ENCODE measurements at regions not wholly inside any gene's neighbourhood (a gene's known extent, or its start where the extent isn't known, plus 50 kb on each side); places are given as distances from the start of the nearest gene placed in this dataset.
"Not testable (repeated sequence)": the region's sequence is repeated elsewhere in the genome, so short reads cannot be mapped to it uniquely, and the experiment has no call there.

- DNase-seq = no peak
Measured at GRCh38 chr11:92109466-92109865, 115.2 kb upstream of the FAT3 start.

- DNase-seq = no peak
Measured at GRCh38 chr11:92107331-92107730, 117.3 kb upstream of the FAT3 start.

DNA sequence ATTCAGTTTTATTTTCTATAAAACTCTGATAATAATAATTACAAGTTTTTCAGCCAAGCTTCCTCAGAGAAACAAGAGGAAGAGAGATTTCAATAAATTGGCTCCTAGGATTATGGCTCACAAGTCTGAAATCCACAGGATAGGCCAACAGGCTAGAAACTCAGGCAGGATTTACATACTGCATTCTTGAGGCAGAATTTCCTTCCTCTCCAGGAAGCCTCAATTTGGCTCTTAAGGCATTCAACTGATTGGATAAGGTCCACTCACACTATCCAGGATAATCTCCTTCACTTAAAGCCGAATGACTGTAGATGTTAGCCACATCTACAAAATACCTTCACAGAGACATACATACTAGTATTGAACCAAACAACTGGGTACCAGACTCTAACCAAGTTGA lies 120.3 kb upstream of the FAT3 start:
- no peak for DNase-seq

DNA sequence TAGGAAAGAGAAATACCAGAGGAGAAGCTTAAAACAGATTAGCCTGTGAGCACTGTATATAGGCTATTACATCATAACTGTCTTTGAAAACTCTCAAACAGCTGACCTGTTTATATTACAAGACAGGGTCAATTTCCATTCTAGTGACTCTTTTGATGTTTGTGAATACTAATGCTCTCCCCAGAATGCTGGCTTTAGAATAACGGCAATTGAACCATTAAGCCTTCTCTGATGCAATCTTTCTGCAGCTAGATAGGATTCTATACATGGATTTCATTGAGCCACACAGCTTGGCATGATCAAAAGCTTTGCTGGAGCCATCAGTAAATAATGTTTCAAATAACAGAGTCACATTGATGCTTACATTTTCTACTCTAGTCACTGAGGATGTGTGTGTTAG lies 122.7 kb upstream of the FAT3 start:
- no peak for DNase-seq

DNA sequence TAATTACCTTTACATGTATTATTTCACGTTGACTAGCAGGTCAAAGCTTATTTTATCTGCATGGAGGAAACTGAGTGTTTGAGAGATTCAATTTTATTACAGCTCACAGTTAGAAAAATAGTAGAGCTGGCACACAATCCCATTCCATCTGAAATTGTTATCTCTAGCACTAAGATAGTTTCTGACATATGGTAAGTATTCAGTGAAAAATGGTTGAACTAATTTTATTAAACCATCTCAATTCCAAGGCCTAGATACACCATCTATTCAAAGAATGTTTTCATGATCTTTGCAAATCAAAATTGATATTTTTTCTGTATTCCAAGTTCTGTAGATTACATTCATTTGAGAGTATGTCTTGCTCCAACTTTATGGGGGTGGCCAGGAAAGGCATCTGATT lies 125.4 kb upstream of the FAT3 start:
- DNase-seq = no peak

- DNase-seq = no peak
Measured at GRCh38 chr11:92098172-92098571, 126.4 kb upstream of the FAT3 start.

- DNase-seq = no peak
Measured at GRCh38 chr11:92087725-92088537, 136.7 kb upstream of the FAT3 start.

- no peak for DNase-seq
Measured at GRCh38 chr11:92083123-92083522, 141.5 kb upstream of the FAT3 start.

DNA sequence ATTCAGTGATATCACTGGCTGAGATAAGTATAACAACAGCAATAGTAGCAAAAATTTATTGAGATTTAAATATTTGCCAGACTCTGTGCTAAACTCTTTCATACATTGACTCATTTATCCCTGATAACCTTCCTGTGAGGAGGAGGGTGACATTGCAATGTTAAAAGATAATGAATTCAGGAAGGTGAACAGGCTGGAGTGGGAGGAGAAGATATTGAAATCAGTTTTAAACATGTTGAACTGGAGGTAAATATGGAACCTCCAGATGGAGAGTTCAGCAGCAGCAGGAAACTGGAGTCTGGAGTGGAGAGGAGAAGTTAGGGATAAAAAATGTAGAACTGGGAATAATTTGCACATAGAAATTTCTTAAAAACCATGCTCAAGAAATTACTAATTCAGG lies 142.0 kb upstream of the FAT3 start:
- DNase-seq = no peak

DNA sequence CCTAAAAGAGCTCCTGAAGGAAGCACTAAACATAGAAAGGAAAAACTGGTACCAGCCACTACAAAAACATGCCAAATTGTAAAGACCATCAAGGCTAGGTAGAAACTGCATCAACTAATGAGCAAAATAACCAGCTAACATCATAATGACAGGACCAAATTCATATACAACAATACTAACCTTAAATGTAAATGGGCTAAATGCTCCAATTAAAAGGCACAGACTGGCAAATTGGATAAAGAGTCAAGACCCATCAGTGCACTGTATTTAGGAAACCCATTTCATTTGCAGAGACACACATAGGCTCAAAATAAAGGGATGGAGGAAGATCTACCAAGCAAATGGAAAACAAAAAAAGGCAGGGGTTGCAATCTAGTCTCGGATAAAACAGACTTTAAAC lies 150.1 kb upstream of the FAT3 start:
- DNase-seq = not testable (repeated sequence)

DNA sequence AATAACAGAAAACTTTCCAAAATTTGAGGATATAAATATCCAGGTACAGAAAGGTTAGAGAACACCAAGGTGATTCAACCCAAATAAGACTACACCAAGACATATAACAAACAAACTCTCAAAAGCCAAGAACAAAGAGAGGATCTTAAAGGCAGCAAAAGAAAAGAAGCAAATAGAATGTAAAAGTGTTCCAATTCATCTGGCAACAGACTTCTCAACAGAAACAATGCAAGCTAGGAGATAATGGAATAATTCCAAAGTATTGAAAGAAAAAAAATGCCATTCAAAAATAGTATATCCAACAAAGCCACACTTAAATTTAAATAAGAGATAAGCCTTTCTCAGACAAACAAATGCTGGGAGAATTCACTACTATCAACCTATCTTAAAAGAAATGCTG lies 153.0 kb upstream of the FAT3 start:
- no peak for DNase-seq

GRCh38 chr11:92070026-92070889 lies 154.4 kb upstream of the FAT3 start:
- no peak for DNase-seq

- no peak for DNase-seq
Measured at GRCh38 chr11:92067016-92067415, 157.6 kb upstream of the FAT3 start.

- no peak for DNase-seq
Measured at GRCh38 chr11:92061456-92062062, 163.1 kb upstream of the FAT3 start.

GRCh38 chr11:92057849-92058442 lies 166.7 kb upstream of the FAT3 start:
- DNase-seq = no peak

- no peak for DNase-seq
Measured at GRCh38 chr11:92053216-92053615, 171.4 kb upstream of the FAT3 start.

DNA sequence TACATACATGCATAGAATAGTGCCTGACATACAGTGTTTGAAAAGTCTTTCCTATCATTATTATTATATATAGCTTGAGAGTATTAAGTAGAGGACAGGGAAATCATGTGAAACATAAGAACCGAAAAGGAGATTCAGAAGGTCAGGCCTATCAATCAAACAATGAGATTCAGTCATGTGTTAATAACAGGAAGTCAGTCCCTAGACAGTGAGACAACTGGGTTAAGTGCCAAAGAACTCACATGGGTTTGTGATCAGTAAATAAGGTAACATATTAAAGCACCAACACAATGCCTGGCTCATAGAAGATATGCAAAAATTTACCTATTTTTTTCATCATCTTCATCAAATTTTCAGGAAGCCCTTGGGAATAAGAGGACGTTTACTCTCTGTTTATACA lies 174.3 kb upstream of the FAT3 start:
- no peak for DNase-seq

DNA sequence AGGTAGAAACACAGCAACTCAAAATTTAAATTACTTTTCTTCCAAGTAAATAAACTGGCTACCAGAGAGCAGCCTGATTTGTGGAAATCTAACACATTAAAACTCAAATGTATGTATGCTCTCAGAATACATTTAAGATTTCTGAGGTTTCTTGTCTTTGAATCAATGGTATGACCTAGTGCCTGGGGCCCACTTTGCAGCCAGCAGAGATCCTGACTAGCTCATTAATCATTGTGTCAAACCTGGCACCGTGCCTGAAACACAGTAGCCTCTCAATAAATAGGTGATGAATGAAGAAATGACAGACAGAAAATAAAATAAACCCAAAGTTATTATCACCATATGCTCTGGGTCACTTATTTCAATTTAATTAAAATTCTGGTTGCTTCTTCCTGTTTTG lies 176.2 kb upstream of the FAT3 start:
- DNase-seq = no peak

- no peak for DNase-seq
Measured at GRCh38 chr11:92046103-92046502, 178.5 kb upstream of the FAT3 start.

DNA sequence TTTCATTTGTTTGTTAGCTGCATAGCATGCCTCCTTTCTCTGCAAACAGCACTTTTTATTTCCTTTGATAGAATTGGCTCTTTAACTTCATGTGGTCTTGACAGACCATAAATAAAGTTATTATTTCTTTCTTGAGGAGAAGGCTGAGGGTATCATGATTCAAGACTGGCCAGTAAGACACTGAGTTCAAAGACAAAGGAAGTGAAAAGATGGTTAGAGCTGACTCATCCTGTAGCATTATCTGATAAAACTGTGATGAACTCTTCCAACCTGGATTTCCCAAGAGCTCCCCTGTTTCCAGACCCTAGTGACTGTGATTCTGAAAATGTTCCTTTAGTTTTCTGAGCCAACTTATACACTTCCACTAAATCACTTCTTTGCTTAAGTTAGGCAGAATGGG lies 179.3 kb upstream of the FAT3 start:
- DNase-seq = no peak

GRCh38 chr11:92035488-92035887 lies 189.1 kb upstream of the FAT3 start:
- no peak for DNase-seq

DNA sequence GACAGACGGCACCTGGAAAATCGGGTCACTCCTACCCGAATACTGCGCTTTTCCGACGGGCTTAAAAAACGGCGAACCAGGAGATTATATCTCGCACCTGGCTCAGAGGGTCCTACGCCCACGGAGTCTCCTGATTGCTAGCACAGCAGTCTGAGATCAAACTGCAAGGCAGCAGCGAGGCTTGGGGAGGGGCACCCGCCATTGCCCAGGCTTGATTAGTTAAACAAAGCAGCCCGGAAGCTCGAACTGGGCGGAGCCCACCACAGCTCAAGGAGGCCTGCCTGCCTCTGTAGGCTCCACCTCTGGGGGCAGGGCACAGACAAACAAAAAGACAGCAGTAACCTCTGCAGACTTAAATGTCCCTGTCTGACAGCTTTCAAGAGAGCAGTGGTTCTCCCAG lies 197.5 kb upstream of the FAT3 start:
- not testable (repeated sequence) for DNase-seq

DNA sequence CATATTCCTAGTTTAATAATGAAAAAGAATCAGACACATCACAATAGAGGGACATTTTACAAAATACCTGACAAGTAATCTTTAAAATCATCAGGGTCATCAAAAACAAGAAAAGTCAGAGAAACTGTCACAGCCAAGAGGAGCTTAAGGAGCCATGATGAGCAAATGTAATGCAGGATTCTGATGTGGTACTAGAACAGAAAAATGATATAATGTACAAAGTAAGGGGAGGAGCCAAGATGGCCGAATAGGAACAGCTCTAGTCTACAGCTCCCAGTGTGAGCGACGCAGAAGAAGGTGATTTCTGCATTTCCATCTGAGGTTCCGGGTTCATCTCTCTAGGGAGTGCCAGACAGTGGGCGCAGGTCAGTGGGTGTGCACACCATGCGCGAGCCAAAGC lies 198.0 kb upstream of the FAT3 start:
- no peak for DNase-seq
